GM12878 (cell line): ENCODE measurements at regions not wholly inside any gene's neighbourhood (a gene's known extent, or its start where the extent isn't known, plus 50 kb on each side); places are given as distances from the start of the nearest gene placed in this dataset.

ENCODE experiments used
- ATAC-seq: fragments of 200-7000 bp; cut with Tn5 transposase; 3 replicates; pipeline ENCODE4 v1.9.1; 2020; ENCODE audit warnings: mild to moderate bottlenecking, moderate library complexity
- BruUV-seq: library from RNA; stranded (reverse); fragments of 400-500 nt; replicated peaks from 2 replicates; lab custom pipeline; 2021; lab: Mats Ljungman, UMichigan
- CTCF ChIA-PET: fragments of 300-600 bp; sonication (Branson Sonifier 250); formaldehyde crosslinking; extraction: SDS; loops from one replicate; lab custom pipeline; 2021; ENCODE audit warnings: inconsistent platforms; lab: Yijun Ruan, JAX
- POLR2A ChIA-PET: fragments of 350-600 bp; formaldehyde crosslinking; extraction: SDS; loops from one replicate; lab custom pipeline; 2021; ENCODE audit warnings: inconsistent platforms; lab: Charles Lee
- RAD21 ChIA-PET: fragments of 300-600 bp; sonication (Branson Sonifier 250); formaldehyde crosslinking; loops from one replicate; lab custom pipeline; 2023; ENCODE audit warnings: antibody characterized with exemption; ENCODE audit not compliant: unreplicated experiment; lab: Charles Lee
- SMC1A ChIA-PET: fragments of 300-600 bp; sonication (Branson Sonifier 250); formaldehyde crosslinking; loops from one replicate; lab custom pipeline; 2023; ENCODE audit not compliant: unreplicated experiment, uncharacterized antibody; lab: Charles Lee
- DNase-seq: peaks from one replicate; pipeline ENCODE4 v3.0.0-alpha.2; 2011; ENCODE audit warnings: low read depth, low spot score
- FAIRE-seq: peaks from 3 replicates; lab custom pipeline; 2011; peaks lifted over from hg19 to GRCh38; lab: Jason Lieb, UNC
- H2AFZ ChIP-seq: 2 replicates; pipeline ENCODE4 v1.6.0; 2011; ENCODE audit warnings: low read depth, low read length, control low read depth; ENCODE audit not compliant: control insufficient read depth
- H3K27ac ChIP-seq: 2 replicates; pipeline ENCODE4 v1.5.1; 2011; ENCODE audit warnings: control low read depth; ENCODE audit not compliant: control insufficient read depth, insufficient read depth
- H3K27me3 ChIP-seq, 2 experiments: replicated peaks in 1 of 2; 2 replicates each; pipeline versions ENCODE4 v1.6.0 to v1.6.1; 2011; ENCODE audit warnings: low read length in 1 of 2; ENCODE audit not compliant: control insufficient read depth in 2 of 2, insufficient read depth in 2 of 2
- H3K36me3 ChIP-seq, 2 experiments: 2 replicates each; pipeline ENCODE4 v1.5.1; 2011; ENCODE audit warnings: low read length in 1 of 2; ENCODE audit not compliant: control insufficient read depth in 2 of 2, insufficient read depth in 2 of 2
- H3K4me1 ChIP-seq: 2 replicates; pipeline ENCODE4 v1.6.1; 2011; ENCODE audit warnings: mild to moderate bottlenecking, low read length, moderate library complexity, mixed read lengths; ENCODE audit not compliant: control insufficient read depth, insufficient read depth
- H3K4me2 ChIP-seq: 2 replicates; pipeline ENCODE4 v1.6.0; 2011; ENCODE audit warnings: control low read depth; ENCODE audit not compliant: control insufficient read depth, insufficient read depth
- H3K4me3 ChIP-seq: fragments of 200-600 bp; sonication (generic); 2 replicates; pipeline ENCODE4 v1.5.1; 2016
- H3K79me2 ChIP-seq: 2 replicates; pipeline ENCODE4 v1.6.0; 2011; ENCODE audit warnings: low read length; ENCODE audit not compliant: control insufficient read depth, insufficient read depth
- H3K9ac ChIP-seq: 2 replicates; pipeline ENCODE4 v1.8.0; 2011; ENCODE audit warnings: low read length, control low read depth, mixed read lengths; ENCODE audit not compliant: control insufficient read depth, insufficient read depth
- H3K9me3 ChIP-seq: replicated peaks from 3 replicates; pipeline ENCODE4 v1.5.1; 2011; ENCODE audit warnings: mild to moderate bottlenecking, low read length; ENCODE audit not compliant: control insufficient read depth, insufficient read depth
- H4K20me1 ChIP-seq: 2 replicates; pipeline ENCODE4 v1.6.0; 2011; ENCODE audit not compliant: control insufficient read depth, insufficient read depth
- DPF2 ChIP-seq: fragments of 450-650 bp; IDR thresholded peaks from 2 replicates; pipeline ENCODE4 v1.6.1; 2017; ENCODE audit warnings: mild to moderate bottlenecking
- EP300 ChIP-seq, 2 experiments: fragments of 150-350 bp in 1 of 2; IDR thresholded peaks; 2 replicates each; pipeline ENCODE4 v1.6.1; 2011 to 2012; ENCODE audit warnings: low read depth in 2 of 2, low read length in 2 of 2, borderline replicate concordance in 1 of 2, improper control_type of control experiment in 1 of 2, inconsistent platforms in 1 of 2; ENCODE audit not compliant: control insufficient read depth in 1 of 2
- EZH2 ChIP-seq: IDR thresholded peaks from 2 replicates; pipeline ENCODE4 v1.6.1; 2012; ENCODE audit warnings: low read depth, mild to moderate bottlenecking, control low read depth, inconsistent platforms, low read length, borderline replicate concordance; ENCODE audit not compliant: control insufficient read depth
- GATAD2B ChIP-seq: fragments of 450-650 bp; conservative IDR thresholded peaks from 2 replicates; pipeline ENCODE4 v1.6.1; 2017; ENCODE audit warnings: low read depth, mild to moderate bottlenecking, moderate library complexity
- IKZF1 ChIP-seq: fragments of 450-650 bp; conservative IDR thresholded peaks from 2 replicates; pipeline ENCODE4 v1.6.1; 2017; ENCODE audit warnings: antibody characterized with exemption, mild to moderate bottlenecking
- PML ChIP-seq: IDR thresholded peaks from 2 replicates; pipeline ENCODE4 v1.6.1; 2012; ENCODE audit warnings: low read length, inconsistent platforms
- POLR2AphosphoS2 ChIP-seq: IDR thresholded peaks from 2 replicates; pipeline ENCODE4 v1.6.1; 2011; ENCODE audit warnings: low read depth, mild to moderate bottlenecking, low read length, improper control_type of control experiment, moderate library complexity
- SMAD1 ChIP-seq: fragments of 450-650 bp; IDR thresholded peaks from 2 replicates; pipeline ENCODE4 v1.6.1; 2018; ENCODE audit warnings: mild to moderate bottlenecking, low read depth; ENCODE audit not compliant: partially characterized antibody
- SREBF1 ChIP-seq: IDR thresholded peaks from 2 replicates; pipeline ENCODE4 v1.6.1; 2012; ENCODE audit warnings: mild to moderate bottlenecking, low read length
- TAF1 ChIP-seq: IDR thresholded peaks from 2 replicates; pipeline ENCODE4 v1.6.1; 2011; ENCODE audit warnings: mild to moderate bottlenecking, low read depth, low read length, borderline replicate concordance
- TCF3 ChIP-seq: IDR thresholded peaks from 2 replicates; pipeline ENCODE4 v1.6.1; 2012; ENCODE audit warnings: low read depth, mild to moderate bottlenecking, low read length, borderline replicate concordance; ENCODE audit not compliant: insufficient read depth
- ZNF217 ChIP-seq: fragments of 450-650 bp; IDR thresholded peaks from 2 replicates; pipeline ENCODE4 v1.6.1; 2017; ENCODE audit warnings: antibody characterized with exemption, mild to moderate bottlenecking
- WGBS: methylation state at CpG from one replicate; pipeline ENCODE4 v1.1.6; 2016; ENCODE audit warnings: low lambda C conversion rate; ENCODE audit not compliant: insufficient replicate concordance, insufficient coverage; ENCODE audit errors: missing lambda C conversion rate; 5-methylcytosine and 5-hydroxymethylcytosine counted together
- in situ Hi-C: fragments of 300-500 bp; cut with MboI; formaldehyde crosslinking; loops from 9 replicates; pipeline ENCODE4 v1.14.3; 2018; ENCODE audit warnings: mixed read lengths
- intact Hi-C: fragments of 100-400 bp; cut with micrococcal nuclease; formaldehyde crosslinking; loops from one replicate; pipeline ENCODE4 v1.14.2; 2022; ENCODE audit not compliant: unreplicated experiment
- TF ChIP-seq, protein P1 (sequence below): fragments of 150-350 bp; IDR thresholded peaks from 2 replicates; pipeline ENCODE4 v1.6.1; 2016; ENCODE audit warnings: low read depth, low read length
- TF ChIP-seq, protein P2 (sequence below): fragments of 450-650 bp; IDR thresholded peaks from 2 replicates; pipeline ENCODE4 v1.6.1; 2017; ENCODE audit warnings: mild to moderate bottlenecking, moderate library complexity
- TF ChIP-seq, protein P3 (sequence below): fragments of 450-650 bp; formaldehyde crosslinking; IDR thresholded peaks from 2 replicates; pipeline ENCODE4 v1.5.0; 2022; ENCODE audit warnings: mild to moderate bottlenecking, missing genetic modification characterization

DNA sequence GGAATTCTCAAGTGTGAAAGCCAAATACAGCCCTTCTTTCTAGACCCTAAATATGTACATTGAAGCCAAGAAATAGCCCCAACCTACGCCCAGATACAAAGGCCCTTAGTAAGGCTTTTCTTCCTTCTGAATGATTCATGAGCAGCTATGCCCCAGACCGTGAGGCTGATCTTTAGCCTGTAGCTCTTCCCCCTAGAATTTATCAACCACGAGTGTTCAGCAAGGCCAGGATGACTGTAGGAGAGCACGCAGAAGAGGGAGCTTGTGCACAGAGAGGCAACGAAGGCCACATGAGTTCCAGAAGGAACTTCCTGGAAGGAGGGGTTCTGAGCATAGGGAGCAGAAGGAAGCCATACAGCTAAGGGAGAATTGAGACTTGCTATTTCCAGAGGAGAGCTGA lies 53.0 kb upstream of the HABP2 start:
- no peak for ATAC-seq
- TF ChIP-seq TCF3 (no peak), IKZF1 (no peak), GATAD2B (no peak), POLR2AphosphoS2 (no peak), EZH2 (no peak), EP300 (IDR thresholded peaks at IDR 0.05; ENCODE audit: borderline replicate concordance in 1 of 2, control insufficient read depth in 1 of 2, low read depth in 2 of 2, low read length in 2 of 2) (no peak), TAF1 (no peak), DPF2 (no peak), SREBF1 (no peak), ZNF217 (no peak), PML (no peak), SMAD1 (no peak)
- TF ChIP-seq, protein P1, sequence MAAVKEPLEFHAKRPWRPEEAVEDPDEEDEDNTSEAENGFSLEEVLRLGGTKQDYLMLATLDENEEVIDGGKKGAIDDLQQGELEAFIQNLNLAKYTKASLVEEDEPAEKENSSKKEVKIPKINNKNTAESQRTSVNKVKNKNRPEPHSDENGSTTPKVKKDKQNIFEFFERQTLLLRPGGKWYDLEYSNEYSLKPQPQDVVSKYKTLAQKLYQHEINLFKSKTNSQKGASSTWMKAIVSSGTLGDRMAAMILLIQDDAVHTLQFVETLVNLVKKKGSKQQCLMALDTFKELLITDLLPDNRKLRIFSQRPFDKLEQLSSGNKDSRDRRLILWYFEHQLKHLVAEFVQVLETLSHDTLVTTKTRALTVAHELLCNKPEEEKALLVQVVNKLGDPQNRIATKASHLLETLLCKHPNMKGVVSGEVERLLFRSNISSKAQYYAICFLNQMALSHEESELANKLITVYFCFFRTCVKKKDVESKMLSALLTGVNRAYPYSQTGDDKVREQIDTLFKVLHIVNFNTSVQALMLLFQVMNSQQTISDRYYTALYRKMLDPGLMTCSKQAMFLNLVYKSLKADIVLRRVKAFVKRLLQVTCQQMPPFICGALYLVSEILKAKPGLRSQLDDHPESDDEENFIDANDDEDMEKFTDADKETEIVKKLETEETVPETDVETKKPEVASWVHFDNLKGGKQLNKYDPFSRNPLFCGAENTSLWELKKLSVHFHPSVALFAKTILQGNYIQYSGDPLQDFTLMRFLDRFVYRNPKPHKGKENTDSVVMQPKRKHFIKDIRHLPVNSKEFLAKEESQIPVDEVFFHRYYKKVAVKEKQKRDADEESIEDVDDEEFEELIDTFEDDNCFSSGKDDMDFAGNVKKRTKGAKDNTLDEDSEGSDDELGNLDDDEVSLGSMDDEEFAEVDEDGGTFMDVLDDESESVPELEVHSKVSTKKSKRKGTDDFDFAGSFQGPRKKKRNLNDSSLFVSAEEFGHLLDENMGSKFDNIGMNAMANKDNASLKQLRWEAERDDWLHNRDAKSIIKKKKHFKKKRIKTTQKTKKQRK: no peak
- TF ChIP-seq, protein P2, sequence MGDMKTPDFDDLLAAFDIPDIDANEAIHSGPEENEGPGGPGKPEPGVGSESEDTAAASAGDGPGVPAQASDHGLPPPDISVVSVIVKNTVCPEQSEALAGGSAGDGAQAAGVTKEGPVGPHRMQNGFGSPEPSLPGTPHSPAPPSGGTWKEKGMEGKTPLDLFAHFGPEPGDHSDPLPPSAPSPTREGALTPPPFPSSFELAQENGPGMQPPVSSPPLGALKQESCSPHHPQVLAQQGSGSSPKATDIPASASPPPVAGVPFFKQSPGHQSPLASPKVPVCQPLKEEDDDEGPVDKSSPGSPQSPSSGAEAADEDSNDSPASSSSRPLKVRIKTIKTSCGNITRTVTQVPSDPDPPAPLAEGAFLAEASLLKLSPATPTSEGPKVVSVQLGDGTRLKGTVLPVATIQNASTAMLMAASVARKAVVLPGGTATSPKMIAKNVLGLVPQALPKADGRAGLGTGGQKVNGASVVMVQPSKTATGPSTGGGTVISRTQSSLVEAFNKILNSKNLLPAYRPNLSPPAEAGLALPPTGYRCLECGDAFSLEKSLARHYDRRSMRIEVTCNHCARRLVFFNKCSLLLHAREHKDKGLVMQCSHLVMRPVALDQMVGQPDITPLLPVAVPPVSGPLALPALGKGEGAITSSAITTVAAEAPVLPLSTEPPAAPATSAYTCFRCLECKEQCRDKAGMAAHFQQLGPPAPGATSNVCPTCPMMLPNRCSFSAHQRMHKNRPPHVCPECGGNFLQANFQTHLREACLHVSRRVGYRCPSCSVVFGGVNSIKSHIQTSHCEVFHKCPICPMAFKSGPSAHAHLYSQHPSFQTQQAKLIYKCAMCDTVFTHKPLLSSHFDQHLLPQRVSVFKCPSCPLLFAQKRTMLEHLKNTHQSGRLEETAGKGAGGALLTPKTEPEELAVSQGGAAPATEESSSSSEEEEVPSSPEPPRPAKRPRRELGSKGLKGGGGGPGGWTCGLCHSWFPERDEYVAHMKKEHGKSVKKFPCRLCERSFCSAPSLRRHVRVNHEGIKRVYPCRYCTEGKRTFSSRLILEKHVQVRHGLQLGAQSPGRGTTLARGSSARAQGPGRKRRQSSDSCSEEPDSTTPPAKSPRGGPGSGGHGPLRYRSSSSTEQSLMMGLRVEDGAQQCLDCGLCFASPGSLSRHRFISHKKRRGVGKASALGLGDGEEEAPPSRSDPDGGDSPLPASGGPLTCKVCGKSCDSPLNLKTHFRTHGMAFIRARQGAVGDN: no peak
- TF ChIP-seq, protein P3, sequence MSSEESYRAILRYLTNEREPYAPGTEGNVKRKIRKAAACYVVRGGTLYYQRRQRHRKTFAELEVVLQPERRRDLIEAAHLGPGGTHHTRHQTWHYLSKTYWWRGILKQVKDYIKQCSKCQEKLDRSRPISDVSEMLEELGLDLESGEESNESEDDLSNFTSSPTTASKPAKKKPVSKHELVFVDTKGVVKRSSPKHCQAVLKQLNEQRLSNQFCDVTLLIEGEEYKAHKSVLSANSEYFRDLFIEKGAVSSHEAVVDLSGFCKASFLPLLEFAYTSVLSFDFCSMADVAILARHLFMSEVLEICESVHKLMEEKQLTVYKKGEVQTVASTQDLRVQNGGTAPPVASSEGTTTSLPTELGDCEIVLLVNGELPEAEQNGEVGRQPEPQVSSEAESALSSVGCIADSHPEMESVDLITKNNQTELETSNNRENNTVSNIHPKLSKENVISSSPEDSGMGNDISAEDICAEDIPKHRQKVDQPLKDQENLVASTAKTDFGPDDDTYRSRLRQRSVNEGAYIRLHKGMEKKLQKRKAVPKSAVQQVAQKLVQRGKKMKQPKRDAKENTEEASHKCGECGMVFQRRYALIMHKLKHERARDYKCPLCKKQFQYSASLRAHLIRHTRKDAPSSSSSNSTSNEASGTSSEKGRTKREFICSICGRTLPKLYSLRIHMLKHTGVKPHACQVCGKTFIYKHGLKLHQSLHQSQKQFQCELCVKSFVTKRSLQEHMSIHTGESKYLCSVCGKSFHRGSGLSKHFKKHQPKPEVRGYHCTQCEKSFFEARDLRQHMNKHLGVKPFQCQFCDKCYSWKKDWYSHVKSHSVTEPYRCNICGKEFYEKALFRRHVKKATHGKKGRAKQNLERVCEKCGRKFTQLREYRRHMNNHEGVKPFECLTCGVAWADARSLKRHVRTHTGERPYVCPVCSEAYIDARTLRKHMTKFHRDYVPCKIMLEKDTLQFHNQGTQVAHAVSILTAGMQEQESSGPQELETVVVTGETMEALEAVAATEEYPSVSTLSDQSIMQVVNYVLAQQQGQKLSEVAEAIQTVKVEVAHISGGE (CRISPR knock-in tag): no peak

More for the DNA sequence above, 53.0 kb upstream of the HABP2 start:
- Histone ChIP-seq H2AFZ (no peak overlapping the region), H3K4me1 (no peaks in the 10 kb centered on the region), H3K27ac (no peak overlapping the region), H3K79me2 (no peaks in the 10 kb centered on the region), H4K20me1 (no peaks in the 10 kb centered on the region), H3K36me3 (no peaks in the 10 kb centered on the region), H3K4me3 (no peak overlapping the region), H3K9ac (no peak overlapping the region), H3K27me3 (no peaks in the 10 kb centered on the region; a peak in 1 of 4 replicates), H3K9me3 (no peaks in the 10 kb centered on the region; the same call in 2 of the 3 replicates), H3K4me2 (no peak overlapping the region)
- RAD21 ChIA-PET: no interaction called here
- no peak for DNase-seq
- no TSS peak for BruUV-seq
- WGBS: 3% methylated on average over 5 of the region's 5 CpGs
- CTCF ChIA-PET: no interaction called here
- in situ Hi-C loops (no loop called here), intact Hi-C loops (no loop called here)
- FAIRE-seq: no peak
- POLR2A ChIA-PET: no interaction called here
- SMC1A ChIA-PET: no interaction called here
